ENCODE measurements at regions not wholly inside any gene's neighbourhood (a gene's known extent, or its start where the extent isn't known, plus 50 kb on each side); places are given as distances from the start of the nearest gene placed in this dataset.
"Not testable (repeated sequence)": the region's sequence is repeated elsewhere in the genome, so short reads cannot be mapped to it uniquely, and the experiment has no call there.

DNA sequence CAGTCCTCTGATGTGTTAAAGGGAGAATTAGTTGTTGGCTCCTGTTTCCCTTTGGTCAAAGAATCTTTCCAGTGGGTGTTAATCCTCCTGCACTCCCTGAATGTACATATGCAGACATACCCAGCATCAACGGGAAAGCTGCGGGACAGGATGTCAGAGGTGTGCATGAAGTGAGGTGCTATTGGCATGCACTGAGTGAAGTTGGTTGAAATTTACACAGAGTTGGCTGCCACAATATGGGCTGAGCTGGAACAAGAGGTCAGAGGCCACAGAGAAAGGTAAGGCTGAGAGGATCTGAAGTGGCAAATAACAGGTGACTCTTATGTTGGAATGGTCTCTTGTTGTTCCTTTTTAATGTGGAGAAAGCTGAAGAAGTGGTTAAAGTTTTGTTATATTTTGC lies 82.7 kb upstream of the AKIRIN2 start:
- no peak for DNase-seq (ENCODE audit: low read depth in 4 of 4, low spot score in 2 of 4)

- DNase-seq (ENCODE audit: low read depth in 4 of 4, low spot score in 2 of 4) = no peak
Observed at GRCh38 chr6:87784051-87784450, 82.0 kb upstream of the AKIRIN2 start.

DNA sequence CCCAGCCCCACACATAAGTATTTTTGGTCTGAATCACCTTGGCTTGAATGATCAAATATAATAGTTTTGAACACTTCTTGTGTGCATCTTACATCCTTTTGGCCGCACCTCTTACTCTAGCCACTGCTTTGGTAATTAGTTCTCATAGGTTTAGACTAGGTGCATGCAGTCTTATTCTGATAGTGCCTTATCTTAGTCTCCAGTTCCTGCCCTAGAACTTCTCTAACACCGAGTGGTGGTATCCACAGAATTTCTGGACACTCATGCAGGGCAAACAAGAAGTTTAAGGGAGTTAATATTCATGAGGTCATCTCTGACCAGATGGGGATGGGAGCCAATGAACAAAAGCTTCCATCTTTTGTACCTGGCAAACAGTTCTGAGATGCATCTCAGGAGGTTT lies 77.5 kb upstream of the AKIRIN2 start:
- no peak for DNase-seq (ENCODE audit: low read depth in 4 of 4, low spot score in 2 of 4)

DNA sequence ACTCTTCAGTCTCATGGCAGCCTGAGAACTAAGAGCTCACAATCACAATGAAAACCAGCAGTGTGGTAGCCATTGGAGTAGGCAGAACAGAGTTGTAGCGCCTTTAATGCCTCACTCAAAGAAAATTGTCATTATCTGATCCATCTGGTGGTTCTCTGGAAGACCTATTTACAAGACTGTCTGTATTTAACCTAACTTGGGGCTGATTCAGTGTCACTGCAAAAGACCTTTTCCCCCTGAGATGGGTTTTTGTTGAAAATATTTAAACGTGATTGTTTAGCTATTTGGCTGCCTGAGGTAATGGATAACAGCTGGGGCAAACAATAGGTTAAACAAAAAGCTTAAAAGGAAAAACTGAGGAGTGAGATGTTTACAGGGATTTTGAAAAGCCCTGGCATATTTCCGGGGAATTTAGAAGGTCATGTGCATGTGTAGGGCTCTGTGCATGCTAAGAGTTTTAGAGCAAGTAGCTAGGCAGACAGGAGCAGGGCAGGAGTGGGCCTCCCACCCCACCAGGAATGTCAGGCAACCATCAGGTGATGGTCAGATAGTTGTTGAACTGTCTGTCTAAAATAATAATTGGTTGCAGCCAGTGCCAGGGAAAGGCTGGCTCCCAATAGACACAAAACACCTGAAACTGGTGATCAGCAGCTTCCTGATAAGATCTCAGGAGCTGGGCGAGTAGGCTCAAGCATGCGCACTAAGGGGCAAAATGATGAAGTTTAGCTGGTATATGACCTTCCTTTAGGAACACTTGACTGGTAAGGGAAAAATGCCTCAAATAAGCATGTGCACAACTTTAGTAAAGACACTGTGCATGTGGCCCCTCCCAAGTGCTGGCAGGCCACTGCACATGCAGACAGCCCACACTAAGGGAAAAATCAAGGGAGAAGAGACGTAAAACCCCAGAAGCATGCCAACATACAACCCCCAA lies 70.8 kb upstream of the AKIRIN2 start:
- DNase-seq (ENCODE audit: low read depth in 4 of 4, low spot score in 2 of 4) = no peak

GRCh38 chr6:87767478-87767877 lies 65.4 kb upstream of the AKIRIN2 start:
- no peak for DNase-seq (ENCODE audit: low read depth in 4 of 4, low spot score in 2 of 4)

GRCh38 chr6:87766211-87766610 lies 64.2 kb upstream of the AKIRIN2 start:
- no peak for DNase-seq (ENCODE audit: low read depth in 4 of 4, low spot score in 2 of 4)

GRCh38 chr6:87763901-87764300 lies 61.9 kb upstream of the AKIRIN2 start:
- DNase-seq (ENCODE audit: low read depth in 4 of 4, low spot score in 2 of 4) = no peak

DNA sequence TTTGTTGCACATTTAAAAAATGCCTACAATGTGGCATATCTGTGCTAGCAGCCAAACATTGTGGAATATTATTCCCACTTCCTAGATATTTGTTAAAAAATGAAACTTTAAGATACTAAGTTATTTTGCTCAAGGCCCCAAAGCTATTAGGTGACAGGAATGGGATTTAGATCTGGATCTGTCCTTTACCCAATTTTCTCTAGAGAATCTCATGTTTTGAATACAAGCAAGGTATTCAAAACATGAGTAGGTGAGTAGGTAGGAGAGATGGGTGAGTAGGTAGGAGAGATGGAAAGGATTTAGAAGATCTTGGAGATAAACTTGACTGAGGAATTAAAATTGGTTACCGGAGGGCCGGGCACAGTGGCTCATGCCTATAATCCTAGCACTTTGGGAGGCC lies 61.2 kb upstream of the AKIRIN2 start:
- DNase-seq (ENCODE audit: low read depth in 4 of 4, low spot score in 2 of 4) = no peak

DNA sequence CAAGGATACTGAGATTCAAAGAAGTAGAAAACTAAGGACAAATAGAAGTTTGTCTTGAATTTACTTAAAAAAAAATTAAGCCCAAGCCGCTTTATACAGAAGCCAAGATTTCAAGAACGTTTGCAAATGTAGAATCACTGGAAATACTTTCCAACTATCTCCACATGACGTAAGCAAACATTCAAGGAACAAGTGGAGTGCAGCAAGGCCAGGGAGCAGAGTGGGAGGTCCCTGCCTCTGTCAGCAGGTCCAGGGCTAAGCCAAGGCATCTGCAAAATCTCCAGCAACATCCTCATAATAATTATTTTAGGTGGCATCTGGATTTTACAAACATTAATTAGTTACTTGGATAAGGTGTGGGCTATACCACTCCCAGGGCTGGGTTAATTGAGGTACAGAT lies 60.1 kb upstream of the AKIRIN2 start:
- no peak for DNase-seq (ENCODE audit: low read depth in 4 of 4, low spot score in 2 of 4)

GRCh38 chr6:87757792-87758191 lies 55.8 kb upstream of the AKIRIN2 start:
- DNase-seq (ENCODE audit: low read depth in 4 of 4, low spot score in 2 of 4) = no peak

DNA sequence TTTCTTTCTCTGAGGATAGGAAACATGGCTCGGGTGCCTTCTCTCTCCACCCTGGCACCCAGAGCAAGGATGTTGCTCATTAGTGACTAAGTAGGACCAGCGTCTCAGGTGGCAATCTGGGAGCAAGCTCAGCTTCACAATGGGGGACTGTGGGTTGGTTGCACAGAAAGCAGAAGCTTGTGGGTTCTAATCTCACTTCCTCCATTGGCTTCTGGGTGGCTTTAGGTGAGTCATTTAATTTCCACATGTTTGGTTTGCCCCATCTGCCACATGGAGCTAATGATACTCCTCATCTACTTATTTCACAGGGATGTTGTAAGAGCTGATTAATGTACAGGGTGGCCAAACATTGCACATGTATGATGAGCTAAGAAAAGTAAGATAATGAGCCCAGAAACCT lies 54.8 kb upstream of the AKIRIN2 start:
- DNase-seq (ENCODE audit: low read depth in 4 of 4, low spot score in 2 of 4) = no peak

DNA sequence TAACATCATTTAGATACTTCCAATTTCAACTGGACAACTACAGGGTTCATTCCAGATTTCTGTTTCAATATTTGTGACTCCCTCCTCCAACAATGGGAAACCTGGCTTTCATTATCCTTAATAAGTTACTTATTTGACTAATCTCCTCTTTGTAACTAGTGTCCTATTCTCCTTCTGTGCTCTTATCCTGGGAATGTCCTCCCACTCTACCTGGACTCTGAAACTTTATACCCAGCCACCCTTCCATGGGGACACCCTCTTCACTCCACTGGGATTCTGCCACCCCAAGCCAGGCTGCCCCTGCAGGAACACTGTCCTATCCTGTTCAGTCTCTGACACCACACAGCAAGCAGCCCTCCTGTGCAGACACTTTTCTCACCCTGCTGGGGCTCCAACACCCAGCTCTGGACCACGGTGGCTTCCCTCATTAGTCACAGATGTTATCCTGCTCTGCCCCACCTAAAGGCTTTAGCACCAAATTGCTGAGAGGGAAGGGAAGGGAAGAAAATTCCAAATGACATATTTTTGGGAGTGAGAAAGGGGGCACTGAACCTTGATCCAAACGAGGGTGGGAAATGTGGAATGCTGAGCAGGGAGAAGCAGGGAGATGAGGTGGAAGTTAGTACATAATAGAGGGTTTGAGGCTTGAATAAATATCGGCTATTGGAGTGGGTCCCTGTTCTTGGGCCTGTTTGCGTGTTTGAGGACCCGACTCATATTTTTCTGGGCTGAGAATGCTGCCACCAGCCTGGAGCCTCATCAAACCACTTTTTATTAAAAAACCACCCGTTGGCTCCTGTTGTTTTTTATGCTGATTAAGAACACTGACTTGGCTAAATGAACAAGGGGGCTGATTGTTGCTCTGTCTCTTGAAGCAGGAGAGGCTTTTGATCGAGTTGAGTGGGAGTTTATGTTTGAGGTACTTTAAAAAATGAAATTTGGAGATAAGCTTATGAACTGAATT lies 54.0 kb upstream of the AKIRIN2 start:
- DNase-seq (ENCODE audit: low read depth in 4 of 4, low spot score in 2 of 4) = no peak

- no peak for DNase-seq (ENCODE audit: low read depth in 4 of 4, low spot score in 2 of 4)
Observed at GRCh38 chr6:87754828-87755227, 52.8 kb upstream of the AKIRIN2 start.

DNA sequence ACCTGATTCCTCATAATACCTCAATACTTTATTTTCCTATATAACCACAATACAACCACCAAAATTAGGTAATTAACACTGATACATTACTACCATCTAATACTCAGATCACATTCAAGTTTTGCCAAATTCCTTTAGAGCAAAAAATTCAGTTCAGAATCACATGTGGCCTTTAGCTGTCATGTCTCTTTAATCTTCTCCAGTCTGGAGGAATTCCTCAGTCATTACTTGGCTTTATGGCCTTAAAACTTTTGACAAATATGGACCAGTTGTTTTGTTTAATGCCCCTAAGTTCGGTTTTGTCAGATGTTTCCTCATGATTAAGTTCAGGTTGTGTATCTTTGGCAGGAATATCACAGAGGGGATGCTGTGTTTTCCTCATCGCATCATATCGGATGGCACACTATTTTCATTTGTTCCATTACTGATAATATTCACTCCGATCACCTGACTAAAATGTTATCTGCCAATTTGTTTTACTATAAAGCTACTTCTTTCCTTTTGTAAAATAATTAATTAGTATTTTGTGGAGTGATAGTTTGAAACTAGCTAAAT lies 51.2 kb upstream of the AKIRIN2 start:
- no peak for DNase-seq (ENCODE audit: low read depth in 4 of 4, low spot score in 2 of 4)

DNA sequence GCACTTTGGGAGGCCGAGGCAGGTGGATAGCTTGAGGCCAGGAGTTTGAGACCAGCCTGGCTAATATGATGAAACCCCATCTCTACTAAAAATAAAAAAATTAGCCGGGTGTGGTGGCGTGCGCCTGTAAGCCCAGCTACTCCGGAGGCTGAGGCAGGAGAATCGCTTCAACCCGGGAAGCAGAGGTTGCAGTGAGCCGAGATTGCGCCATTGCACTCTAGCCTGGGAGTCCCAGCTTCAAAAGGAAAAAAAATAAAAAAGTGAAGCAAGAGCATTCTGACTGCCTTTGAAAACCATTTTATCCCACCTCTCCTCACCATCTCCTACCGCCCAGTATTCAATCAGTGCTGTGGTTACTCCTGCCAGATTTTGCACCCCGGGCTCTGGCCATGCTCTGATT lies 50.5 kb upstream of the AKIRIN2 start:
- DNase-seq (ENCODE audit: low read depth in 4 of 4, low spot score in 2 of 4) = not testable (repeated sequence)

Data from left renal cortex interstitium (tissue), 4 donors.